ENCODE measurements at regions not wholly inside any gene's neighbourhood (a gene's known extent, or its start where the extent isn't known, plus 50 kb on each side); places are given as distances from the start of the nearest gene placed in this dataset.

DNA sequence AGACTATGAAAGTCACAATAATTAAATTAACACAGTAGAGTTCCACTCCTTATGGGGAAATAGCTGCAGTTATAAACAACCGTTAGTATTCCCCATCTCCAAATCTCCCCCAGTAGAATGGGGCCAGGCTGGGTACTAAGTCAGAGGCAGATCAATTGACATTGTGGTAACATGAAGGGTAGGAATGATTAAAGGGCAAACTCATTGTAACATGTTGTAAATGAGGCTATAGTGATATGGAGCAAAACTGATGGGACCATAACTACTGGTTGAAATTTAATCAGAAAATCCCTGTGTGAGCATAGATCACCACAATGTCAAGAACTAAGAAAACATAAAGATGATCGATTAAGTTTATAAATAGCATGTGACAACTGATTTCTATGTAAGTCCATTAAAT, 231.9 kb upstream of the NLGN4Y start:
- Mint-ChIP-seq H3K4me1 (no peaks in the 10 kb centered on the region), H3K36me3 (ENCODE audit: low read depth) (no peaks in the 10 kb centered on the region), H3K9me3 (no peaks in the 10 kb centered on the region), H3K27ac (no peak overlapping the region), H3K4me3 (no peak overlapping the region), H3K27me3 (no peaks in the 10 kb centered on the region)
- DNase-seq = no peak
- POLR2A ChIA-PET = no interaction called here
- CTCF ChIA-PET = no interaction called here

DNA sequence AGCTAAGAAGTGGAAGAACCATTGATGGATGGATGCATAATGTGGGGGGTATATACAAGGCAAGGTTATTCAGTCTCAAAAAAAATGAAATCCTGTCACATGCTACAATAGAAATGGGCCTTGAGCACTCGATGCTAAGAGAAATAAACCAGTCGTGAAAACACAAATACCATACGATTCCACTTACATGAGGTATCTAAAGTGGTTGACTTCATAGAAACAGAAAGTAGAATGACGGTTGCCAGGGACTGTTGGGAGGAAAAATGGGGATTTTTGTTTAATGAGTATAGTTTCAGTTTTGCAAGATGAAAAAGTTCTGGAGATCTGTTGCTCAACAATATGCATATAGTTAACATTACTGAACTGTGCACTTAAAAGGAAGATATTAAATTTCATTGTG, 223.6 kb upstream of the NLGN4Y start:
- no peaks in the 10 kb centered on the region for H3K27me3 Mint-ChIP-seq
- no peak overlapping the region for H3K4me3 Mint-ChIP-seq
- no peak for DNase-seq
- peaks cover 16% of the 10 kb centered on the region for H3K4me1 Mint-ChIP-seq
- H3K9me3 Mint-ChIP-seq = no peaks in the 10 kb centered on the region
- no peaks in the 10 kb centered on the region for H3K36me3 Mint-ChIP-seq (ENCODE audit: low read depth)
- ChIA-PET CTCF (no interaction called here), POLR2A (no interaction called here)
- peak overlapping the region; percentile 7 for H3K27ac Mint-ChIP-seq

DNA sequence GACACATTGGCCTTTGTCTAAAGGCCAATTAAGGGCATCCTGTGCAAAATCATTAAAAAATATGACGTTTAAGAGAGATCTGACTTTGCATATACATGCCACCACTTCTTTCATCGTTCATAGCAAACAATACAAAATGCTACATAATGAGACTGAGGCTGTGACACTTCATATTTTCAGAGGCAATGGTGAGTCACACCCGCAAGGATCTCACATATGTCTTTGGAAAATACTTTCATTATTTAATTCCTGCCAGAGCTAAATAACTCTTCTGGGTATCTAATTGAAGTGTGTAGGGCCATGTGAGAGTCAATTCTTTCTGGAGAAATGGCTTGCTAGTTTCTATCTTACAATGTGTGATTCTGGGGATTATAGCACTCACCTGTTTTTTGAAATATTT, 222.8 kb upstream of the NLGN4Y start:
- no peaks in the 10 kb centered on the region for H3K27me3 Mint-ChIP-seq
- H3K36me3 Mint-ChIP-seq (ENCODE audit: low read depth) = no peaks in the 10 kb centered on the region
- H3K27ac Mint-ChIP-seq = no peak overlapping the region
- H3K9me3 Mint-ChIP-seq = no peaks in the 10 kb centered on the region
- POLR2A ChIA-PET = no interaction called here
- H3K4me1 Mint-ChIP-seq = peaks cover 16% of the 10 kb centered on the region
- no peak overlapping the region for H3K4me3 Mint-ChIP-seq
- CTCF ChIA-PET = no interaction called here
- DNase-seq = no peak

DNA sequence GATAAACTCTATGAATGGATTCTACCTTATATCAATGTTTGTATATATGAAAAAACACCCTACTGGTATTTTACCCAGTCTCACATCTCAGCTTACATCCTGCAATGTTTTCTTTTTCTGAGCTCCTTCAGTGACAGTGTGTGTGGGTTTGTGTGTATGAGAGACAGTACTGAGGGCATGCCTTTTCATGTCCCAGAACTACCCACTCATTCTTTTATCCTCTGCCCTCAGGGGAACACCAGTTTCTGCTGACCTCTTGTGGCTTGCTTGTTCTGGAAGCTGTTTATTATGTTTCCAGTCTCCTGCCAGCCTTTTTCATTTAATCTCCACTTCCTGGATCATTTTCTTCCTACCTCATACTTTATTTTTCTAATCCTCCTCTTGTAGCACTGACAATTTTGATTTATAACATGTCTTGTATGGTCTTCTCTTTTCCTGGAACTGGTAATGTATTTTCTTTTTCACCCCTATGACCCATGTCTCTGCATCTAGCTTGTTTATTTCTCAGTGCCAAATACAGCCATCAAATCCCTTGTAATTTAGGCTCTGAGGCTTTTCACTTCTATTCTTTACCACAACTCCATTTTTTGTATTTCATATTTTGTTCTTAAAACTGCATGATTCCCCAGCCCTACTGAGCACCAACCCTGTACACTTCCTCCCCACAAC, 195.5 kb upstream of the NLGN4Y start:
- Mint-ChIP-seq H3K27me3 (no peaks in the 10 kb centered on the region), H3K27ac (peak overlapping the region; percentile 47), H3K4me3 (no peak overlapping the region), H3K9me3 (no peaks in the 10 kb centered on the region), H3K4me1 (peaks cover 11% of the 10 kb centered on the region), H3K36me3 (ENCODE audit: low read depth) (no peaks in the 10 kb centered on the region)
- ChIA-PET CTCF (no interaction called here), POLR2A (no interaction called here)
- DNase-seq = no peak

DNA sequence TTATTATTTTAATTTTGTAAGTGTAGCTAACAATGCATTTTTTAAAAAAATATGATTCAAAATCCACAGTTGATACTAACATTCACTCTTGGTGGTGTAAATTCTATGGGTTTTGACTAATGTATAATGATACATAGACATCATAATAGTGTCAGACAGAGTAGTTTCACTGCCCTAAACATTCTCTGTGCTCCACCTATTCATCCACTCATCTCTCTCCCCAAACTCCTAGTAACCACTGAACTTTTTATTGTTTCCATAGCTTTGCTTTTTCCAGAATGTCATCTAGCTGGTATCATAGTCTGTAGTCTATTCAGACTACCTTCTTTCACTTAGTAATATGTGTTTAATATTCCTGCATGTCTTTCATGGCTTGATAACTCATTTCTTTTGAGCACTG, 194.0 kb upstream of the NLGN4Y start:
- DNase-seq = no peak
- Mint-ChIP-seq H3K36me3 (ENCODE audit: low read depth) (no peaks in the 10 kb centered on the region), H3K27ac (no peak overlapping the region), H3K27me3 (no peaks in the 10 kb centered on the region), H3K9me3 (no peaks in the 10 kb centered on the region), H3K4me3 (no peak overlapping the region), H3K4me1 (peaks cover 11% of the 10 kb centered on the region)
- ChIA-PET POLR2A (no interaction called here), CTCF (no interaction called here)

DNA sequence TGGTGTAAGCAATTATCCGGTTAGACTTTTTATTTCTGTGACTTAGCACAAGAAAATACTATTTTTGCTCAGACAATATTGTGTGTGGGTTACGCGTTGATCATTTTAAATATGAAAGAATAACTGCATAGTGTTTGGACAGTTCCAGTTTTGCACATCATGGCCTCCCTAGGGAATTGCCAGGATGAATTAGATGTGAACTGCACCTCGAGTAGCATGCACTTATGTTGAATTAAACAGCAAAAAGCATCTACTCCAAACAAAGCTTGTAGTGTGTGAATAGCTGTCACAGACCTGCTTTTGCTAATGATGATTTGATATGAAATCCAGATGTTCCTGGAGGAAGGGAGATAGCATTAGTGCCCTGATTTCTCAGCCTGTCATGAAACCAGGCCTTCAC, 184.8 kb upstream of the NLGN4Y start:
- ChIA-PET POLR2A (no interaction called here), CTCF (no interaction called here)
- Mint-ChIP-seq H3K9me3 (peaks cover 2% of the 10 kb centered on the region), H3K27ac (no peak overlapping the region), H3K4me1 (peaks cover 27% of the 10 kb centered on the region), H3K4me3 (no peak overlapping the region), H3K27me3 (no peaks in the 10 kb centered on the region), H3K36me3 (ENCODE audit: low read depth) (no peaks in the 10 kb centered on the region)
- DNase-seq = no peak

GRCh38 chrY:14340459-14341143, 183.7 kb upstream of the NLGN4Y start:
- ChIA-PET CTCF (no interaction called here), POLR2A (no interaction called here)
- DNase-seq = peak; percentile 35
- Mint-ChIP-seq H3K4me3 (peak overlapping the region; percentile 8), H3K4me1 (peaks cover 34% of the 10 kb centered on the region), H3K27ac (peak overlapping the region; percentile 83), H3K9me3 (peaks cover 2% of the 10 kb centered on the region), H3K27me3 (no peaks in the 10 kb centered on the region), H3K36me3 (ENCODE audit: low read depth) (no peaks in the 10 kb centered on the region)

DNA sequence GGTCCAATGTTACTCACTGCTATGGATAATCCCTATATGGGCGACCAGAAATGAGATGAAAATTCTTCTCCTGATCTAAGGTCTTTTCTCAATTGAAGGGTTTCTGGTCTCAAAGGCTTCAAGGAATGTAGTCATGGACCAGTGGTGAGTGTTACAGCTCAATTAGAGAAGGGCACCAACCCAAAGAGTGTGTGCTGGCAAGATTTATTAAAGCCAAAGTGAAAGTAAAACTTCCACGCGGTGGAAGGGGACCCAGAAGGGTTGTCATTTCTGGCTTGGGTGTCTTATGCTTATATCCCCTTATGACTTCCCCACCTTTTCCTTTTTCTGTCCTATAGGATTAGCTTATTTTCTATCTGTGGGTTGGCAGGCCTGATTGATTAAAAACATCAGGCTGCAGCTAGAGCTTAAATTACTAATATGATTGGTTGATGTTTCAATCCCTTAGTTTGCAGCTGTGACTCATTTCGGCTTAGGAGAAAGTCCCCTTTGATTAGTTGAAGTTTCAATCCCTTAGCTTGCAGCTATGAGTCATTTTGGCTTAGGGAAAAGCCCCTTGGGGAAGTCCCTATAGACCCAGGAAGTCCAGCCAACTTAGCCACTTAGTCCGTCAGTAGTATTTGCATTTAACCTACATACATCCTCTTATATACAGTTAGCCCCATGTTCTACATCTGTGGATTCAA, 179.5 kb upstream of the NLGN4Y start:
- H3K4me1 Mint-ChIP-seq = peaks cover 31% of the 10 kb centered on the region
- peak overlapping the region; percentile 75 for H3K27ac Mint-ChIP-seq
- no peaks in the 10 kb centered on the region for H3K9me3 Mint-ChIP-seq
- peak; percentile 19 for DNase-seq
- no peaks in the 10 kb centered on the region for H3K27me3 Mint-ChIP-seq
- peak overlapping the region; percentile 61 for H3K4me3 Mint-ChIP-seq
- ChIA-PET CTCF (no interaction called here), POLR2A (interaction anchor here (0.7 kb wide), 1 partner anchor 539 kb away, joined by 3 read pairs; no protein-coding TSS in a partner anchor)
- H3K36me3 Mint-ChIP-seq (ENCODE audit: low read depth) = no peaks in the 10 kb centered on the region

GRCh38 chrY:14351590-14351989, 172.7 kb upstream of the NLGN4Y start:
- H3K4me1 Mint-ChIP-seq = no peaks in the 10 kb centered on the region
- ChIA-PET POLR2A (no interaction called here), CTCF (no interaction called here)
- H3K9me3 Mint-ChIP-seq = peaks cover 11% of the 10 kb centered on the region
- no peak overlapping the region for H3K4me3 Mint-ChIP-seq
- no peaks in the 10 kb centered on the region for H3K36me3 Mint-ChIP-seq (ENCODE audit: low read depth)
- DNase-seq = no peak
- no peaks in the 10 kb centered on the region for H3K27me3 Mint-ChIP-seq
- H3K27ac Mint-ChIP-seq = no peak overlapping the region

DNA sequence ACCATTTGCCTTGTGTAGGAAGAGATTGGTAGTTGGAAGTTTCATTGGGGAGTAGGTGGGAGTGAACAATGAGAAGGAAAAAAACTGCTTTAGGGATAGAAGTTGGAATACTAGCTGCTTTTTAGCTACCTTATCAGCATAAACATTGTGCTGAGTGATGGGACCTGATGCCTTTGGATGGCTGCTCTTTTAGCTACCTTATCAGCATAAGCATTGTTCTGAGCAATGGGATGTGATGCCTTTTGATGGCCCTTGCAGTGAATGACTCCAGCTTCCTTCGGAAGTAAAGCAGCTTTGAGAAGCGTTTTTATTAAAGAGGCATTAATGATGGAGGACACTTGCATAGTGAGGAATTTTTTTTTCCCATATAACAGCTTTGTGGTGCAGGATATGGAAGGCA, 168.2 kb upstream of the NLGN4Y start:
- POLR2A ChIA-PET = no interaction called here
- H3K4me3 Mint-ChIP-seq = no peak overlapping the region
- no peaks in the 10 kb centered on the region for H3K27me3 Mint-ChIP-seq
- H3K27ac Mint-ChIP-seq = no peak overlapping the region
- CTCF ChIA-PET = no interaction called here
- H3K36me3 Mint-ChIP-seq (ENCODE audit: low read depth) = no peaks in the 10 kb centered on the region
- no peaks in the 10 kb centered on the region for H3K4me1 Mint-ChIP-seq
- no peak for DNase-seq
- peaks cover 14% of the 10 kb centered on the region for H3K9me3 Mint-ChIP-seq

- Mint-ChIP-seq H3K27me3 (no peaks in the 10 kb centered on the region), H3K27ac (no peak overlapping the region), H3K4me3 (no peak overlapping the region), H3K36me3 (ENCODE audit: low read depth) (no peaks in the 10 kb centered on the region), H3K9me3 (peaks cover 4% of the 10 kb centered on the region), H3K4me1 (no peaks in the 10 kb centered on the region)
- ChIA-PET CTCF (no interaction called here), POLR2A (no interaction called here)
- DNase-seq = no peak
Measured at GRCh38 chrY:14360748-14361500, 163.4 kb upstream of the NLGN4Y start.

GRCh38 chrY:14373608-14374007, 150.7 kb upstream of the NLGN4Y start:
- H3K36me3 Mint-ChIP-seq (ENCODE audit: low read depth) = no peaks in the 10 kb centered on the region
- H3K27ac Mint-ChIP-seq = no peak overlapping the region
- H3K9me3 Mint-ChIP-seq = no peaks in the 10 kb centered on the region
- no peak for DNase-seq
- H3K27me3 Mint-ChIP-seq = no peaks in the 10 kb centered on the region
- H3K4me1 Mint-ChIP-seq = no peaks in the 10 kb centered on the region
- ChIA-PET POLR2A (no interaction called here), CTCF (no interaction called here)
- H3K4me3 Mint-ChIP-seq = no peak overlapping the region

- no peak overlapping the region for H3K4me3 Mint-ChIP-seq
- DNase-seq = no peak
- no peak overlapping the region for H3K27ac Mint-ChIP-seq
- ChIA-PET POLR2A (no interaction called here), CTCF (no interaction called here)
- H3K36me3 Mint-ChIP-seq (ENCODE audit: low read depth) = no peaks in the 10 kb centered on the region
- H3K4me1 Mint-ChIP-seq = no peaks in the 10 kb centered on the region
- no peaks in the 10 kb centered on the region for H3K27me3 Mint-ChIP-seq
- no peaks in the 10 kb centered on the region for H3K9me3 Mint-ChIP-seq
Measured at GRCh38 chrY:14378217-14378616, 146.1 kb upstream of the NLGN4Y start.

Measured in activated CD4-positive, alpha-beta T cell treated with anti-CD3 and anti-CD28 coated beads, Interleukin-2, amount 10 ng/mL, durations not matched to agents 7 days and 5 days (primary cell).